ENCODE measurements at regions not wholly inside any gene's neighbourhood (a gene's known extent, or its start where the extent isn't known, plus 50 kb on each side); places are given as distances from the start of the nearest gene placed in this dataset.

- no peak overlapping the region for H3K4me3 ChIP-seq (ENCODE audit: insufficient read depth in 1 of 2, low read depth in 1 of 2, low read length in 2 of 2)
- H4K91ac ChIP-seq (ENCODE audit: low read length) = no peak overlapping the region
- no peak overlapping the region for H3K27ac ChIP-seq (ENCODE audit: low read length, poor library complexity, severe bottlenecking)
- H2BK12ac ChIP-seq (ENCODE audit: low read length in 2 of 2) = no peak overlapping the region
- no peak overlapping the region for H3K18ac ChIP-seq (ENCODE audit: low read depth in 1 of 2, low read length in 2 of 2)
- H3K4ac ChIP-seq (ENCODE audit: low read depth in 1 of 2, low read length in 2 of 2) = no peak overlapping the region
- no peak overlapping the region for H3K4me2 ChIP-seq (ENCODE audit: low read length, poor library complexity, severe bottlenecking)
- H3K23ac ChIP-seq (ENCODE audit: low read length in 2 of 2) = no peak overlapping the region
- H3K9ac ChIP-seq (ENCODE audit: low read length) = no peak overlapping the region
- no peaks in the 10 kb centered on the region for H3K36me3 ChIP-seq (ENCODE audit: control insufficient read depth in 1 of 2, insufficient read depth in 2 of 2, low read depth in 1 of 2, low read length in 2 of 2)
- no peak overlapping the region for H2BK15ac ChIP-seq (ENCODE audit: low read depth, poor library complexity, severe bottlenecking)
- H2BK5ac ChIP-seq (ENCODE audit: low read depth, low read length, poor library complexity, severe bottlenecking) = no peak overlapping the region
- no peak overlapping the region for H3K14ac ChIP-seq (ENCODE audit: low read length in 2 of 2)
- H3K79me1 ChIP-seq (replicated peaks; ENCODE audit: low read length, poor library complexity, severe bottlenecking) = no peaks in the 10 kb centered on the region
- H3K4me1 ChIP-seq (ENCODE audit: control insufficient read depth, insufficient read depth, low read depth, low read length) = no peaks in the 10 kb centered on the region
- H2AFZ ChIP-seq (ENCODE audit: low read depth, low read length) = no peak overlapping the region
- H4K8ac ChIP-seq (ENCODE audit: low read length) = no peak overlapping the region
- no peak overlapping the region for H2AK5ac ChIP-seq (ENCODE audit: low read length, severe bottlenecking)
- no peak for DNase-seq
- 92% methylated on average over 4 of the region's 4 CpGs for WGBS
- H2BK120ac ChIP-seq (ENCODE audit: low read depth, low read length) = no peak overlapping the region
- H3K9me3 ChIP-seq (ENCODE audit: control insufficient read depth, low read length) = no peaks in the 10 kb centered on the region
- H3K27me3 ChIP-seq (ENCODE audit: control insufficient read depth in 1 of 2, insufficient read depth in 1 of 2, low read length in 2 of 2) = peaks cover 0 to 9% of the 10 kb centered on the region in 2 experiments
Observed at GRCh38 chr5:158276692-158277091, 417.7 kb upstream of the CLINT1 start.

GRCh38 chr5:158275511-158275910, 416.6 kb upstream of the CLINT1 start:
- 84% methylated on average over 5 of the region's 6 CpGs for WGBS
- peaks cover 0 to 9% of the 10 kb centered on the region in 2 experiments for H3K27me3 ChIP-seq (ENCODE audit: control insufficient read depth in 1 of 2, insufficient read depth in 1 of 2, low read length in 2 of 2)
- no peak overlapping the region for H2AK5ac ChIP-seq (ENCODE audit: low read length, severe bottlenecking)
- no peak overlapping the region for H2BK15ac ChIP-seq (ENCODE audit: low read depth, poor library complexity, severe bottlenecking)
- H2BK120ac ChIP-seq (ENCODE audit: low read depth, low read length) = no peak overlapping the region
- no peak overlapping the region for H3K4ac ChIP-seq (ENCODE audit: low read depth in 1 of 2, low read length in 2 of 2)
- no peaks in the 10 kb centered on the region for H3K9me3 ChIP-seq (ENCODE audit: control insufficient read depth, low read length)
- H3K4me1 ChIP-seq (ENCODE audit: control insufficient read depth, insufficient read depth, low read depth, low read length) = no peaks in the 10 kb centered on the region
- no peak overlapping the region for H2BK5ac ChIP-seq (ENCODE audit: low read depth, low read length, poor library complexity, severe bottlenecking)
- no peak overlapping the region for H3K4me3 ChIP-seq (ENCODE audit: insufficient read depth in 1 of 2, low read depth in 1 of 2, low read length in 2 of 2)
- H3K36me3 ChIP-seq (ENCODE audit: control insufficient read depth in 1 of 2, insufficient read depth in 2 of 2, low read depth in 1 of 2, low read length in 2 of 2) = no peaks in the 10 kb centered on the region
- no peak overlapping the region for H2AFZ ChIP-seq (ENCODE audit: low read depth, low read length)
- H3K14ac ChIP-seq (ENCODE audit: low read length in 2 of 2) = peak overlapping the region in 1 of 2 experiments; percentile 31
- H3K79me1 ChIP-seq (replicated peaks; ENCODE audit: low read length, poor library complexity, severe bottlenecking) = no peaks in the 10 kb centered on the region
- no peak overlapping the region for H3K23ac ChIP-seq (ENCODE audit: low read length in 2 of 2)
- H4K91ac ChIP-seq (ENCODE audit: low read length) = no peak overlapping the region
- no peak overlapping the region for H3K27ac ChIP-seq (ENCODE audit: low read length, poor library complexity, severe bottlenecking)
- no peak overlapping the region for H2BK12ac ChIP-seq (ENCODE audit: low read length in 2 of 2)
- no peak overlapping the region for H3K18ac ChIP-seq (ENCODE audit: low read depth in 1 of 2, low read length in 2 of 2)
- DNase-seq = no peak
- H3K4me2 ChIP-seq (ENCODE audit: low read length, poor library complexity, severe bottlenecking) = no peak overlapping the region
- H3K9ac ChIP-seq (ENCODE audit: low read length) = no peak overlapping the region
- no peak overlapping the region for H4K8ac ChIP-seq (ENCODE audit: low read length)

DNA sequence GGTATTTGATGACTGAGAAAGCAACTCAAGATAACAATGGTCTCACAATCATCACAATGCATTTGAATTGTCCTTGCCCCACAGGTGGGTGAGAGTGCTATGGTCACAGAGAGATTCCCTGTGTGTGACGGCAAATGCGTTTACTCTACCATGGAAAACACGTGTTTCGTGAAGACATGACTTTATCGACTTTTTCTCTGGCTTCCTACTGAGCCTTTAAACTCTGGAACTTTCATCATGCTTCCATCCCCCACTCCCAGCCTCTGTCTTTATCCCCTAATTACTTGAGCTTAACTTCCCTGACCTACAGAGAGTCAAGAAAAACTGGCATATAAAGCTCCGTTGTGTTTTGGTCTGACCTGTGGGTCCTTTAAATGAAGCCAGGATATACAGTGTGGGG, 414.1 kb upstream of the CLINT1 start:
- 43% methylated on average over 6 of the region's 6 CpGs for WGBS
- H3K36me3 ChIP-seq (ENCODE audit: control insufficient read depth in 1 of 2, insufficient read depth in 2 of 2, low read depth in 1 of 2, low read length in 2 of 2) = no peaks in the 10 kb centered on the region

GRCh38 chr5:158272409-158272808, 413.5 kb upstream of the CLINT1 start:
- Histone ChIP-seq H3K4me2 (ENCODE audit: low read length, poor library complexity, severe bottlenecking) (no peak overlapping the region), H4K8ac (ENCODE audit: low read length) (no peak overlapping the region), H3K27me3 (ENCODE audit: control insufficient read depth in 1 of 2, insufficient read depth in 1 of 2, low read length in 2 of 2) (peaks cover 0 to 9% of the 10 kb centered on the region in 2 experiments), H2BK120ac (ENCODE audit: low read depth, low read length) (no peak overlapping the region), H2BK15ac (ENCODE audit: low read depth, poor library complexity, severe bottlenecking) (no peak overlapping the region), H3K27ac (ENCODE audit: low read length, poor library complexity, severe bottlenecking) (no peak overlapping the region), H3K14ac (ENCODE audit: low read length in 2 of 2) (no peak overlapping the region), H2BK5ac (ENCODE audit: low read depth, low read length, poor library complexity, severe bottlenecking) (no peak overlapping the region), H2AFZ (ENCODE audit: low read depth, low read length) (no peak overlapping the region), H3K9ac (ENCODE audit: low read length) (no peak overlapping the region), H3K4ac (ENCODE audit: low read depth in 1 of 2, low read length in 2 of 2) (no peak overlapping the region), H4K91ac (ENCODE audit: low read length) (no peak overlapping the region), H3K18ac (ENCODE audit: low read depth in 1 of 2, low read length in 2 of 2) (no peak overlapping the region), H3K79me1 (replicated peaks; ENCODE audit: low read length, poor library complexity, severe bottlenecking) (no peaks in the 10 kb centered on the region), H3K9me3 (ENCODE audit: control insufficient read depth, low read length) (peaks cover 6% of the 10 kb centered on the region), H2AK5ac (ENCODE audit: low read length, severe bottlenecking) (no peak overlapping the region), H3K4me3 (ENCODE audit: insufficient read depth in 1 of 2, low read depth in 1 of 2, low read length in 2 of 2) (no peak overlapping the region), H3K4me1 (ENCODE audit: control insufficient read depth, insufficient read depth, low read depth, low read length) (no peaks in the 10 kb centered on the region), H3K36me3 (ENCODE audit: control insufficient read depth in 1 of 2, insufficient read depth in 2 of 2, low read depth in 1 of 2, low read length in 2 of 2) (no peaks in the 10 kb centered on the region), H2BK12ac (ENCODE audit: low read length in 2 of 2) (no peak overlapping the region), H3K23ac (ENCODE audit: low read length in 2 of 2) (no peak overlapping the region)
- 57% methylated on average over 3 of the region's 3 CpGs for WGBS
- no peak for DNase-seq

More for the DNA sequence above, 414.1 kb upstream of the CLINT1 start:
- Histone ChIP-seq H3K9me3 (ENCODE audit: control insufficient read depth, low read length) (no peaks in the 10 kb centered on the region), H3K79me1 (replicated peaks; ENCODE audit: low read length, poor library complexity, severe bottlenecking) (no peaks in the 10 kb centered on the region), H3K14ac (ENCODE audit: low read length in 2 of 2) (no peak overlapping the region), H3K4me1 (ENCODE audit: control insufficient read depth, insufficient read depth, low read depth, low read length) (no peaks in the 10 kb centered on the region), H3K27me3 (ENCODE audit: control insufficient read depth in 1 of 2, insufficient read depth in 1 of 2, low read length in 2 of 2) (peaks cover 0 to 9% of the 10 kb centered on the region in 2 experiments), H4K91ac (ENCODE audit: low read length) (no peak overlapping the region), H3K9ac (ENCODE audit: low read length) (no peak overlapping the region), H3K18ac (ENCODE audit: low read depth in 1 of 2, low read length in 2 of 2) (no peak overlapping the region), H2AFZ (ENCODE audit: low read depth, low read length) (no peak overlapping the region), H2BK5ac (ENCODE audit: low read depth, low read length, poor library complexity, severe bottlenecking) (no peak overlapping the region), H3K23ac (ENCODE audit: low read length in 2 of 2) (no peak overlapping the region), H3K4me3 (ENCODE audit: insufficient read depth in 1 of 2, low read depth in 1 of 2, low read length in 2 of 2) (no peak overlapping the region), H3K27ac (ENCODE audit: low read length, poor library complexity, severe bottlenecking) (no peak overlapping the region), H2BK120ac (ENCODE audit: low read depth, low read length) (no peak overlapping the region), H3K4ac (ENCODE audit: low read depth in 1 of 2, low read length in 2 of 2) (no peak overlapping the region), H2BK15ac (ENCODE audit: low read depth, poor library complexity, severe bottlenecking) (no peak overlapping the region), H2BK12ac (ENCODE audit: low read length in 2 of 2) (no peak overlapping the region), H4K8ac (ENCODE audit: low read length) (no peak overlapping the region), H2AK5ac (ENCODE audit: low read length, severe bottlenecking) (no peak overlapping the region), H3K4me2 (ENCODE audit: low read length, poor library complexity, severe bottlenecking) (no peak overlapping the region)
- no peak for DNase-seq

Measured in mesenchymal stem cell (in vitro differentiated cells and primary cell).